ENCODE measurements at regions not wholly inside any gene's neighbourhood (a gene's known extent, or its start where the extent isn't known, plus 50 kb on each side); places are given as distances from the start of the nearest gene placed in this dataset.
"Not testable (repeated sequence)": the region's sequence is repeated elsewhere in the genome, so short reads cannot be mapped to it uniquely, and the experiment has no call there.

- Histone ChIP-seq H3K9me3 (ENCODE audit: control insufficient read depth, low read length) (no peaks in the 10 kb centered on the region), H3K4me3 (ENCODE audit: low read length) (no peak overlapping the region), H3K27me3 (ENCODE audit: control insufficient read depth, insufficient read depth, low read length) (no peaks in the 10 kb centered on the region), H3K36me3 (ENCODE audit: control insufficient read depth, insufficient read depth, low read length) (no peaks in the 10 kb centered on the region), H3K9ac (ENCODE audit: low read length) (no peak overlapping the region), H3K4me1 (ENCODE audit: control insufficient read depth, insufficient read depth, low read length) (no peaks in the 10 kb centered on the region)
Observed at GRCh38 chr4:124144238-124144654, 568.3 kb downstream of the ANKRD50 start.

- no peaks in the 10 kb centered on the region for H3K9me3 ChIP-seq (ENCODE audit: control insufficient read depth, low read length)
- no peaks in the 10 kb centered on the region for H3K4me1 ChIP-seq (ENCODE audit: control insufficient read depth, insufficient read depth, low read length)
- no peak overlapping the region for H3K4me3 ChIP-seq (ENCODE audit: low read length)
- H3K27me3 ChIP-seq (ENCODE audit: control insufficient read depth, insufficient read depth, low read length): no peaks in the 10 kb centered on the region
- H3K36me3 ChIP-seq (ENCODE audit: control insufficient read depth, insufficient read depth, low read length): no peaks in the 10 kb centered on the region
- no peak overlapping the region for H3K9ac ChIP-seq (ENCODE audit: low read length)
Observed at GRCh38 chr4:124146068-124146467, 566.5 kb downstream of the ANKRD50 start.

- H3K9me3 ChIP-seq (ENCODE audit: control insufficient read depth, low read length): no peaks in the 10 kb centered on the region
- no peaks in the 10 kb centered on the region for H3K27me3 ChIP-seq (ENCODE audit: control insufficient read depth, insufficient read depth, low read length)
- H3K36me3 ChIP-seq (ENCODE audit: control insufficient read depth, insufficient read depth, low read length): no peaks in the 10 kb centered on the region
- no peaks in the 10 kb centered on the region for H3K4me1 ChIP-seq (ENCODE audit: control insufficient read depth, insufficient read depth, low read length)
- H3K9ac ChIP-seq (ENCODE audit: low read length): no peak overlapping the region
- no peak overlapping the region for H3K4me3 ChIP-seq (ENCODE audit: low read length)
Observed at GRCh38 chr4:124151031-124151430, 561.5 kb downstream of the ANKRD50 start.

- H3K9me3 ChIP-seq (ENCODE audit: control insufficient read depth, low read length): no peaks in the 10 kb centered on the region
Observed at GRCh38 chr4:124152132-124152531, 560.4 kb downstream of the ANKRD50 start.

GRCh38 chr4:124155239-124155638, 557.3 kb downstream of the ANKRD50 start:
- Histone ChIP-seq H3K9me3 (ENCODE audit: control insufficient read depth, low read length) (no peaks in the 10 kb centered on the region), H3K9ac (ENCODE audit: low read length) (no peak overlapping the region), H3K27me3 (ENCODE audit: control insufficient read depth, insufficient read depth, low read length) (no peaks in the 10 kb centered on the region), H3K36me3 (ENCODE audit: control insufficient read depth, insufficient read depth, low read length) (no peaks in the 10 kb centered on the region), H3K4me3 (ENCODE audit: low read length) (no peak overlapping the region), H3K4me1 (ENCODE audit: control insufficient read depth, insufficient read depth, low read length) (no peaks in the 10 kb centered on the region)

More at GRCh38 chr4:124152132-124152531, 560.4 kb downstream of the ANKRD50 start:
- Histone ChIP-seq H3K9ac (ENCODE audit: low read length) (no peak overlapping the region), H3K4me3 (ENCODE audit: low read length) (no peak overlapping the region), H3K4me1 (ENCODE audit: control insufficient read depth, insufficient read depth, low read length) (no peaks in the 10 kb centered on the region), H3K27me3 (ENCODE audit: control insufficient read depth, insufficient read depth, low read length) (no peaks in the 10 kb centered on the region), H3K36me3 (ENCODE audit: control insufficient read depth, insufficient read depth, low read length) (no peaks in the 10 kb centered on the region)

GRCh38 chr4:124157396-124158083, 555.0 kb downstream of the ANKRD50 start:
- Histone ChIP-seq H3K27me3 (ENCODE audit: control insufficient read depth, insufficient read depth, low read length) (no peaks in the 10 kb centered on the region), H3K36me3 (ENCODE audit: control insufficient read depth, insufficient read depth, low read length) (no peaks in the 10 kb centered on the region), H3K4me3 (ENCODE audit: low read length) (no peak overlapping the region), H3K4me1 (ENCODE audit: control insufficient read depth, insufficient read depth, low read length) (no peaks in the 10 kb centered on the region), H3K9ac (ENCODE audit: low read length) (no peak overlapping the region), H3K9me3 (ENCODE audit: control insufficient read depth, low read length) (no peaks in the 10 kb centered on the region)

GRCh38 chr4:124163401-124163800, 549.1 kb downstream of the ANKRD50 start:
- Histone ChIP-seq H3K4me1 (ENCODE audit: control insufficient read depth, insufficient read depth, low read length) (no peaks in the 10 kb centered on the region), H3K36me3 (ENCODE audit: control insufficient read depth, insufficient read depth, low read length) (no peaks in the 10 kb centered on the region), H3K9ac (ENCODE audit: low read length) (no peak overlapping the region), H3K4me3 (ENCODE audit: low read length) (no peak overlapping the region), H3K27me3 (ENCODE audit: control insufficient read depth, insufficient read depth, low read length) (no peaks in the 10 kb centered on the region), H3K9me3 (ENCODE audit: control insufficient read depth, low read length) (no peaks in the 10 kb centered on the region)

- no peak overlapping the region for H3K9ac ChIP-seq (ENCODE audit: low read length)
- no peak overlapping the region for H3K4me3 ChIP-seq (ENCODE audit: low read length)
- peaks cover 4% of the 10 kb centered on the region for H3K9me3 ChIP-seq (ENCODE audit: control insufficient read depth, low read length)
- no peaks in the 10 kb centered on the region for H3K27me3 ChIP-seq (ENCODE audit: control insufficient read depth, insufficient read depth, low read length)
- no peaks in the 10 kb centered on the region for H3K36me3 ChIP-seq (ENCODE audit: control insufficient read depth, insufficient read depth, low read length)
- H3K4me1 ChIP-seq (ENCODE audit: control insufficient read depth, insufficient read depth, low read length): no peaks in the 10 kb centered on the region
Observed at GRCh38 chr4:124167602-124168001, 544.9 kb downstream of the ANKRD50 start.

GRCh38 chr4:124169524-124169923, 543.0 kb downstream of the ANKRD50 start:
- not testable (repeated sequence) for H3K9ac ChIP-seq (ENCODE audit: low read length); H3K4me1 ChIP-seq (ENCODE audit: control insufficient read depth, insufficient read depth, low read length); H3K9me3 ChIP-seq (ENCODE audit: control insufficient read depth, low read length); H3K36me3 ChIP-seq (ENCODE audit: control insufficient read depth, insufficient read depth, low read length); H3K27me3 ChIP-seq (ENCODE audit: control insufficient read depth, insufficient read depth, low read length); H3K4me3 ChIP-seq (ENCODE audit: low read length)

GRCh38 chr4:124173912-124174311, 538.6 kb downstream of the ANKRD50 start:
- Histone ChIP-seq H3K9me3 (ENCODE audit: control insufficient read depth, low read length) (peaks cover 4% of the 10 kb centered on the region), H3K9ac (ENCODE audit: low read length) (no peak overlapping the region), H3K4me1 (ENCODE audit: control insufficient read depth, insufficient read depth, low read length) (no peaks in the 10 kb centered on the region), H3K36me3 (ENCODE audit: control insufficient read depth, insufficient read depth, low read length) (no peaks in the 10 kb centered on the region), H3K4me3 (ENCODE audit: low read length) (no peak overlapping the region), H3K27me3 (ENCODE audit: control insufficient read depth, insufficient read depth, low read length) (no peaks in the 10 kb centered on the region)

- Histone ChIP-seq H3K4me3 (ENCODE audit: low read length) (no peak overlapping the region), H3K9me3 (ENCODE audit: control insufficient read depth, low read length) (no peaks in the 10 kb centered on the region), H3K36me3 (ENCODE audit: control insufficient read depth, insufficient read depth, low read length) (no peaks in the 10 kb centered on the region), H3K4me1 (ENCODE audit: control insufficient read depth, insufficient read depth, low read length) (no peaks in the 10 kb centered on the region), H3K27me3 (ENCODE audit: control insufficient read depth, insufficient read depth, low read length) (no peaks in the 10 kb centered on the region), H3K9ac (ENCODE audit: low read length) (no peak overlapping the region)
Observed at GRCh38 chr4:124177647-124178425, 534.7 kb downstream of the ANKRD50 start.

- Histone ChIP-seq H3K4me1 (ENCODE audit: control insufficient read depth, insufficient read depth, low read length) (no peaks in the 10 kb centered on the region), H3K9ac (ENCODE audit: low read length) (no peak overlapping the region), H3K4me3 (ENCODE audit: low read length) (no peak overlapping the region), H3K9me3 (ENCODE audit: control insufficient read depth, low read length) (no peaks in the 10 kb centered on the region), H3K27me3 (ENCODE audit: control insufficient read depth, insufficient read depth, low read length) (no peaks in the 10 kb centered on the region), H3K36me3 (ENCODE audit: control insufficient read depth, insufficient read depth, low read length) (no peaks in the 10 kb centered on the region)
Observed at GRCh38 chr4:124178449-124179021, 534.0 kb downstream of the ANKRD50 start.
